GM12874 (cell line): ENCODE measurements at regions not wholly inside any gene's neighbourhood (a gene's known extent, or its start where the extent isn't known, plus 50 kb on each side); places are given as distances from the start of the nearest gene placed in this dataset.

ENCODE experiments used
- CTCF ChIP-seq: IDR thresholded peaks from 2 replicates; pipeline ENCODE4 v1.5.1; 2011; ENCODE audit warnings: low read depth, mild to moderate bottlenecking, control low read depth, low read length, moderate library complexity; ENCODE audit not compliant: insufficient read depth

DNA sequence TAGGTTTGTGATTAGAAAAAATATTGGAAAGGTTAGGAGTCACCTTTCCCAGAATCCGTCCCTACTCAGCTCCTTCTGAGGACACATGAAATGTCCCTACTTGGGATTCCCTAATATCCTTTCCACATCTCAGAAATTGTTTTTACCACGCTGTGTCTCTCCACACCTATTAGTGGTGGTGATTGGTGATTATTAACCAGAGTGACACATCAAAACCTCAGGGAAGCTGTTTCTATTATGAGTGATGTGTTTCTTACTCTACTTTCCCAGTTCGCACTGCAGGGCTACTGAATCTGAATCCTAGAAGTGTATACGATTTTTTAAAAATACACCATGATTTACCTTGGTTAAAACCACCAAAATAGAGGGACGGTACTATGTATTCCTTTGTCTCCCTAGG is 460.8 kb downstream of the TBC1D4 start:
- TF ChIP-seq CTCF: no peak

- TF ChIP-seq CTCF: no peak
Measured at GRCh38 chr13:75016225-75016624, 465.7 kb downstream of the TBC1D4 start.

- no peak for TF ChIP-seq CTCF
Measured at GRCh38 chr13:75013818-75014217, 468.2 kb downstream of the TBC1D4 start.

DNA sequence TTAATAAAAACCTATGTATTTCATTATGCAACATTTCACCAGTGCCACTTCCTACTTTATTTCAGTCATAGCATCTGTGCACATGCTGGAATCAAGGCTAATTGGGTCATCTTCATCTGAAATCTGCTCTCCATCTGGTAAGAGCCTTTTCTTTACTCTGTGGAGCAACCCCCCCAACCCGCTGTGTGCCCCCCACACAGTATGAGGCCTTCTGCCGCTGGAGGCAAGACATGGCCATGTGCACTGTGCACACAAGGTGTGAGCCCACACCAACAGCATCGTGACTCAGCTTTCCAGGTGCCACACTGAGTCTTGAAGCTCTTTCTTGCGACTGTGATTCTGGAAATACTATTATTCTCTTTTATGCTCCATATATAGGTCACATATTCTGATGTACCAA is 471.0 kb downstream of the TBC1D4 start:
- TF ChIP-seq CTCF: no peak

DNA sequence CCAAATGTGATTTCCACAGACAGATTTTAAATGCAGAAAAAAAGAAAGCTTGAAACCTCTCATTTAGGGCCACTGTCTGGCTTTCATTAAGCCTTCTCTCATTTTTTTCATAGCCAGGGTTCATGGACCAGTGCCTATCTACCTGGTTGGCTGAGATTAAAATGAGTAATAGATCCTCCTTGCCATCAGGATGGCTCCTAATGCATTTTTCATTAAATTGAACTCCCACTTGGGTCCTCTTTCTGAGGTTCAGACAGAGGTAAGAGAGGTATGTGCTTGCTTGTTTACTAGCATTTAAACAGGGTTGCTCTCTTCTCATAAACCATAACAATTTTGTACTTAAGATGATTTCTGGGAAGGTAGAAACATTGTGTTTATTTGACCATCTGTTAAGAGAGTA is 473.0 kb downstream of the TBC1D4 start:
- no peak for TF ChIP-seq CTCF

DNA sequence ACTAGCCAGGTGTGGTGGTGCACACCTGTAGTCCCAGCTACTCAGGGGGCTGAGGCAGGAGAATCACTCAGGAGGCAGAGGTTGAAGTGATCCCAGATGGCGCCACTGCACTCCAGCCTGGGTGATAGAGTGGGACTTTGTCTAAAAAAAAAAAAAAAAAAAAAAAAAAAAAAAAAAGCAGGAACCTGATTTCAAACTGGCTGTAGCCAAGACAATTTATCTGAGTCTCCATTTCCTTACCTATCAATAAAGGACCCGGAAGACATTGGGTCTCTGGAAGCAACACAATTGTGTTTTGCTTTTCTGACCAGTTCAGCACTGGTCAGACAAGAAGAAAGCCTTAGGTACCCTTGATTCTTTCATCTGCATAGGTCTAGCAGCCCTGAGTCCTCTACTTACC is 491.0 kb downstream of the TBC1D4 start:
- TF ChIP-seq CTCF: no peak

DNA sequence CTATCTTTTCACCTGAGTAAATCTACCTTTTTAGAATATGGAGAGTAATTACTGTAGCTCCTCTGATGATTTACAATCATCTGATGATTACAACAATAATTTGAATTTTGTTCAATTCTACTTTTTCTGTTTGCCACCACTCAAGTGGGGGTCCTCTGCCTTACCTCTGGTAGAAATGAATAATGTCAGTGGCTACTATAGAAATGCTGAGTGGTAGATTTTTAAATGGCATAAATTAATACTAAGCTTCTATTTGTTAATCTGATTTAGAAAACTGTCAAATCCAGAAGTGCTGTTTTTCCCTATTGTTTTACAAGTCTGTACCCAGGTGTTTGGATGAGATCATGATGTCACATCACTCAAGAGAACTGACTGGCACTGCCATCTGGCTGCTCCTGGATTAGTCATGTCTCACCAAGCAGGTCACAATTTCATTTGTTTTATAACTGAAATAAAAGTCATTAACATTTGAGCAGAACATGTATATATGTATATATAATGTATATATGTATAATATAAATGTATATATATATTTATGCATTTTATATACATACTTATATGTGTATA is 494.8 kb downstream of the TBC1D4 start:
- no peak for TF ChIP-seq CTCF
